Astrocyte (in vitro differentiated cells and primary cell): ENCODE measurements at regions not wholly inside any gene's neighbourhood (a gene's known extent, or its start where the extent isn't known, plus 50 kb on each side); places are given as distances from the start of the nearest gene placed in this dataset.
A peak's percentile ranks its signal among the peaks of the same experiment; 100 is the strongest.

Source experiments
- DNase-seq: peaks from one replicate; pipeline ENCODE4 v3.0.0-alpha.2; 2010; ENCODE audit warnings: low read depth
- FAIRE-seq: peaks from 2 replicates; lab custom pipeline; 2011; peaks lifted over from hg19 to GRCh38; lab: Jason Lieb, UNC
- H2AFZ ChIP-seq: 2 replicates; pipeline ENCODE4 v1.6.0; 2012; ENCODE audit warnings: low read depth, low read length, inconsistent platforms
- H3K27ac ChIP-seq: 2 replicates; pipeline ENCODE4 v1.5.1; 2011; ENCODE audit warnings: low read depth, low read length, inconsistent platforms
- H3K27me3 ChIP-seq: 2 replicates; pipeline ENCODE4 v1.6.0; 2011; ENCODE audit warnings: low read length, inconsistent platforms; ENCODE audit not compliant: insufficient read depth
- H3K36me3 ChIP-seq: 2 replicates; pipeline ENCODE4 v1.5.1; 2011; ENCODE audit warnings: low read length, inconsistent platforms; ENCODE audit not compliant: insufficient read depth
- H3K4me1 ChIP-seq: 2 replicates; pipeline ENCODE4 v1.5.1; 2011; ENCODE audit warnings: low read length, inconsistent platforms; ENCODE audit not compliant: insufficient read depth
- H3K4me2 ChIP-seq: 2 replicates; pipeline ENCODE4 v1.6.0; 2012; ENCODE audit warnings: low read length, inconsistent platforms
- H3K4me3 ChIP-seq: 2 replicates; pipeline ENCODE4 v1.5.1; 2011; ENCODE audit warnings: low read depth, mild to moderate bottlenecking, low read length, inconsistent platforms; ENCODE audit not compliant: insufficient read depth
- H3K79me2 ChIP-seq: 2 replicates; pipeline ENCODE4 v1.6.0; 2012; ENCODE audit warnings: mild to moderate bottlenecking, low read length, inconsistent platforms; ENCODE audit not compliant: insufficient read depth
- H3K9ac ChIP-seq: 2 replicates; pipeline ENCODE4 v1.6.0; 2012; ENCODE audit warnings: mild to moderate bottlenecking, low read length, inconsistent platforms
- H3K9me3 ChIP-seq: 2 replicates; pipeline ENCODE4 v1.5.1; 2012; ENCODE audit warnings: low read depth, mild to moderate bottlenecking, low read length, inconsistent platforms; ENCODE audit not compliant: insufficient read depth
- H4K20me1 ChIP-seq: 2 replicates; pipeline ENCODE4 v1.6.0; 2012; ENCODE audit warnings: low read length, inconsistent platforms; ENCODE audit not compliant: insufficient read depth
- H3K27ac Mint-ChIP-seq: one replicate; pipeline ENCODE4 v1.8.0; 2021; ENCODE audit warnings: mild to moderate bottlenecking, mixed read lengths; ENCODE audit not compliant: unreplicated experiment
- H3K27me3 Mint-ChIP-seq: one replicate; pipeline ENCODE4 v1.8.0; 2021; ENCODE audit warnings: low read depth, mixed read lengths; ENCODE audit not compliant: unreplicated experiment
- H3K36me3 Mint-ChIP-seq: one replicate; pipeline ENCODE4 v1.8.0; 2021; ENCODE audit warnings: low read depth, mixed read lengths; ENCODE audit not compliant: unreplicated experiment
- H3K4me1 Mint-ChIP-seq: one replicate; pipeline ENCODE4 v1.8.0; 2021; ENCODE audit warnings: low read depth, mixed read lengths; ENCODE audit not compliant: unreplicated experiment
- H3K4me3 Mint-ChIP-seq: one replicate; pipeline ENCODE4 v1.8.0; 2021; ENCODE audit warnings: mild to moderate bottlenecking, moderate library complexity, mixed read lengths; ENCODE audit not compliant: unreplicated experiment
- H3K9me3 Mint-ChIP-seq: one replicate; pipeline ENCODE4 v1.8.0; 2021; ENCODE audit warnings: mild to moderate bottlenecking, mixed read lengths; ENCODE audit not compliant: unreplicated experiment
- CTCF ChIP-seq: IDR thresholded peaks from 2 replicates; pipeline ENCODE4 v1.5.1; 2011; ENCODE audit warnings: low read depth, mild to moderate bottlenecking, inconsistent platforms, low read length, moderate library complexity; ENCODE audit not compliant: insufficient read depth
- EZH2 ChIP-seq: IDR thresholded peaks from 2 replicates; pipeline ENCODE4 v1.6.1; 2012; ENCODE audit warnings: mild to moderate bottlenecking, low read length, inconsistent platforms; ENCODE audit not compliant: insufficient read depth

- peaks cover 60% of the 10 kb centered on the region for H3K27me3 Mint-ChIP-seq
Measured at GRCh38 chr5:176743868-176744583, 66.3 kb upstream of the UNC5A start.

GRCh38 chr5:176744584-176744965, 65.8 kb upstream of the UNC5A start:
- no peak overlapping the region for H3K27ac ChIP-seq
- peaks cover 5% of the 10 kb centered on the region for H4K20me1 ChIP-seq
- peaks cover 3% of the 10 kb centered on the region for H3K9me3 Mint-ChIP-seq
- H3K9me3 ChIP-seq, result no peaks in the 10 kb centered on the region
- H3K4me2 ChIP-seq, result no peak overlapping the region
- no peaks in the 10 kb centered on the region for H3K36me3 ChIP-seq
- peaks cover 5% of the 10 kb centered on the region for H3K4me1 Mint-ChIP-seq
- no peak overlapping the region for H3K4me3 ChIP-seq
- H3K4me3 Mint-ChIP-seq, result no peak overlapping the region
- no peaks in the 10 kb centered on the region for H3K36me3 Mint-ChIP-seq
- FAIRE-seq (no peak), DNase-seq (no peak)
- no peak overlapping the region for H3K27ac Mint-ChIP-seq
- TF ChIP-seq CTCF (peak; percentile 28), EZH2 (no peak)
- no peaks in the 10 kb centered on the region for H3K4me1 ChIP-seq
- peaks cover 55% of the 10 kb centered on the region for H3K27me3 Mint-ChIP-seq
- H2AFZ ChIP-seq, result no peak overlapping the region
- peaks cover 62% of the 10 kb centered on the region for H3K27me3 ChIP-seq
- H3K9ac ChIP-seq, result no peak overlapping the region
- no peaks in the 10 kb centered on the region for H3K79me2 ChIP-seq

More at GRCh38 chr5:176743868-176744583, 66.3 kb upstream of the UNC5A start:
- Histone ChIP-seq H3K4me1 (no peaks in the 10 kb centered on the region), H3K4me2 (no peak overlapping the region), H3K9ac (no peak overlapping the region), H3K9me3 (no peaks in the 10 kb centered on the region), H3K79me2 (no peaks in the 10 kb centered on the region), H4K20me1 (peaks cover 5% of the 10 kb centered on the region), H2AFZ (no peak overlapping the region), H3K27me3 (peaks cover 63% of the 10 kb centered on the region), H3K4me3 (no peak overlapping the region), H3K36me3 (no peaks in the 10 kb centered on the region), H3K27ac (no peak overlapping the region)
- DNase-seq (no peak), FAIRE-seq (no peak)
- peaks cover 5% of the 10 kb centered on the region for H3K4me1 Mint-ChIP-seq
- H3K36me3 Mint-ChIP-seq, result no peaks in the 10 kb centered on the region
- TF ChIP-seq CTCF, result no peak
- no peak for TF ChIP-seq EZH2
- H3K9me3 Mint-ChIP-seq, result peaks cover 3% of the 10 kb centered on the region
- H3K27ac Mint-ChIP-seq, result no peak overlapping the region
- no peak overlapping the region for H3K4me3 Mint-ChIP-seq

GRCh38 chr5:176747670-176748072, 62.7 kb upstream of the UNC5A start:
- no peak for DNase-seq
- Histone ChIP-seq H2AFZ (no peak overlapping the region), H4K20me1 (peaks cover 5% of the 10 kb centered on the region), H3K79me2 (no peaks in the 10 kb centered on the region), H3K27me3 (peaks cover 54% of the 10 kb centered on the region), H3K4me1 (no peaks in the 10 kb centered on the region), H3K27ac (no peak overlapping the region), H3K9me3 (no peaks in the 10 kb centered on the region), H3K4me3 (no peak overlapping the region), H3K4me2 (no peak overlapping the region), H3K36me3 (no peaks in the 10 kb centered on the region), H3K9ac (no peak overlapping the region)
- Mint-ChIP-seq H3K9me3 (no peaks in the 10 kb centered on the region), H3K36me3 (no peaks in the 10 kb centered on the region), H3K4me1 (peaks cover 10% of the 10 kb centered on the region), H3K4me3 (no peak overlapping the region), H3K27me3 (peaks cover 41% of the 10 kb centered on the region), H3K27ac (no peak overlapping the region)
- FAIRE-seq, result no peak
- no peak for TF ChIP-seq EZH2
- no peak for TF ChIP-seq CTCF
